Activated naive CD8-positive, alpha-beta T cell treated with anti-CD3 and anti-CD28 coated beads, Interleukin-2, amount 50 U/mL, for 24 hours (primary cell): ENCODE measurements at regions not wholly inside any gene's neighbourhood (a gene's known extent, or its start where the extent isn't known, plus 50 kb on each side); places are given as distances from the start of the nearest gene placed in this dataset.

Experiments
- ATAC-seq: fragments of 150-1000 bp; cut with Tn5 transposase; one replicate; pipeline ENCODE4 v1.10.0; 2021
- DNase-seq: peaks from one replicate; pipeline ENCODE4 v3.0.0; 2021
- H3K27ac Mint-ChIP-seq: one replicate; pipeline ENCODE4 v1.8.0; 2021; ENCODE audit warnings: mild to moderate bottlenecking, mixed read lengths
- H3K27me3 Mint-ChIP-seq: one replicate; pipeline ENCODE4 v1.8.0; 2021; ENCODE audit warnings: mixed read lengths
- H3K36me3 Mint-ChIP-seq: one replicate; pipeline ENCODE4 v1.8.0; 2021; ENCODE audit warnings: low read depth, mixed read lengths
- H3K4me1 Mint-ChIP-seq: one replicate; pipeline ENCODE4 v1.8.0; 2021; ENCODE audit warnings: mixed read lengths
- H3K4me3 Mint-ChIP-seq: one replicate; pipeline ENCODE4 v1.8.0; 2021; ENCODE audit warnings: mild to moderate bottlenecking, moderate library complexity, mixed read lengths
- H3K9me3 Mint-ChIP-seq: one replicate; pipeline ENCODE4 v1.8.0; 2021; ENCODE audit warnings: mixed read lengths

DNA sequence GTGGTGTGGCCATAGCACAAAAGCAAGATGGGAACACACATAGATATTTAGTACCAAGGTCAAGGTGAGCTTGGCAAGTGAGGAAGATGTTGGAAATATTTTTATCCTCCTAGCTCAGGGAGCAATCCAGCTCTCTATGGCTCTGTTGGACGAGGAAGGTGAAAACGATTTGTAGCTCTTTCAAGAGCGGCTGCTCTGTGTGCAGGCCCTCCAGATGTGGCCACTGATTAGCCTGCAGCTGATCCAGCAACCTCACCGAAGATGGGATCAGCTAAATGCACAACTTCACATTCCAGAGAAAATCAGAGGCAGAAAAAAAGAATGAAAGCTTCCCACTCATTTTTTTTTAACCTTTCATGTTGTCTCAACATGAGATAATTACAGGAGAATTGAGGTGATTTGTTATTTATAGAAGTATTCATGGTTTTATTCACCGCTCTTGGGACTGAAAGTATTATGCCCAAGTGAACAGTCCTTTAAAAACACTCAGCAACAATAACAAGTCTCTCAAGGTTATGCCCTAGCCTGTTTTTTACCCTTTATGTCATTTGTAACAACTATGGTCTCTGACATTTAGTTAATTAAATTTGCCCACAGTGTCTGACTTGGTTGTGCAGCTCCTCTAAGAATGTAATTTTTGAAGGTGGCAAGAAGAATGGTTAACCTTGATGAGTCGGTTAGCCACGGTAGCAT lies 213.6 kb upstream of the ADARB2 start:
- peaks cover 16% of the 10 kb centered on the region for H3K4me1 Mint-ChIP-seq
- no peaks in the 10 kb centered on the region for H3K27me3 Mint-ChIP-seq
- no peak for DNase-seq
- H3K27ac Mint-ChIP-seq: no peak overlapping the region
- no peak overlapping the region for H3K4me3 Mint-ChIP-seq
- no peaks in the 10 kb centered on the region for H3K9me3 Mint-ChIP-seq
- no peaks in the 10 kb centered on the region for H3K36me3 Mint-ChIP-seq
- peak; percentile 20 for ATAC-seq

GRCh38 chr10:1947464-1948003 lies 210.2 kb upstream of the ADARB2 start:
- H3K4me3 Mint-ChIP-seq: no peak overlapping the region
- DNase-seq (no peak), ATAC-seq (peak; percentile 49)
- H3K36me3 Mint-ChIP-seq: no peaks in the 10 kb centered on the region
- peaks cover 35% of the 10 kb centered on the region for H3K4me1 Mint-ChIP-seq
- H3K9me3 Mint-ChIP-seq: peaks cover 7% of the 10 kb centered on the region
- H3K27me3 Mint-ChIP-seq: no peaks in the 10 kb centered on the region
- H3K27ac Mint-ChIP-seq: no peak overlapping the region

DNA sequence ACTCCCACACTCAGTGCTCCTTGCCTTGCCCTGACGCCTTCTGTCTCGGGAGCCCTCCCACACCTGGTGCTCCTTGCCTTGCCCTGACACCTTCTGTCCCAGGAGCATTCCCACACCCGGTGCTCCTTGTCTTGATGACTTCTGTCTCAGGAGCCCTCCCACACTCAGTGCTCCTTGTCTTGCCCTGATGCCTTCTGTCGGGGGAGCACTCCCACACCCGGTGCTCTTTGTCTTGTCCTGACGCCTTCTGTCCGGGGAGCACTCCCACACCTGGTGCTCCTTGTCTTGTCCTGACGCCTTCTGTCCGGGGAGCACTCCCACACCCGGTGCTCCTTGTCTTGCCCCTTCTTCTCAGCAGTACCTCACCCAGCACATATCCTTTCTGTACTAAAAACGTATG lies 207.2 kb upstream of the ADARB2 start:
- H3K4me3 Mint-ChIP-seq: no peak overlapping the region
- H3K36me3 Mint-ChIP-seq: peaks cover 2% of the 10 kb centered on the region
- no peak for ATAC-seq
- H3K27ac Mint-ChIP-seq: peak overlapping the region; percentile 48
- peaks cover 55% of the 10 kb centered on the region for H3K4me1 Mint-ChIP-seq
- DNase-seq: no peak
- H3K27me3 Mint-ChIP-seq: no peaks in the 10 kb centered on the region
- H3K9me3 Mint-ChIP-seq: peaks cover 15% of the 10 kb centered on the region

DNA sequence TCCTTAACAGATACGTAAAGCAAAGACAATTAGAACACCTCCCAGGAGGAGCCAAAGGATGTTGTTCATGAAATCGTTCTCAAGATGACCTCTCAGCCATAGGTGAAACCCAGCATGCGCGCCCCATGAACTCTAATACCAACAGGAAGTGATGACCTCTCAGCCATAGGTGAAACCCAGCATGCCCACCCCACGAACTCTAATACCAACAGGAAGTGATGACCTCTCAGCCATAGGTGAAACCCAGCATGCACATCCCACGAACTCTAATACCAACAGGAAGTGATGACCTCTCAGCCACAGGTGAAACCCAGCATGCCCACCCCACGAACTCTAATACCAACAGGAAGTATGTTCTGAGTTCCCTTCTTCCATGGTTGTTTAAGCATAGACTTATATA lies 205.2 kb upstream of the ADARB2 start:
- Mint-ChIP-seq H3K9me3 (peaks cover 17% of the 10 kb centered on the region), H3K27me3 (no peaks in the 10 kb centered on the region), H3K4me1 (peaks cover 63% of the 10 kb centered on the region), H3K36me3 (peaks cover 10% of the 10 kb centered on the region), H3K27ac (no peak overlapping the region), H3K4me3 (no peak overlapping the region)
- DNase-seq: no peak
- ATAC-seq: no peak

DNA sequence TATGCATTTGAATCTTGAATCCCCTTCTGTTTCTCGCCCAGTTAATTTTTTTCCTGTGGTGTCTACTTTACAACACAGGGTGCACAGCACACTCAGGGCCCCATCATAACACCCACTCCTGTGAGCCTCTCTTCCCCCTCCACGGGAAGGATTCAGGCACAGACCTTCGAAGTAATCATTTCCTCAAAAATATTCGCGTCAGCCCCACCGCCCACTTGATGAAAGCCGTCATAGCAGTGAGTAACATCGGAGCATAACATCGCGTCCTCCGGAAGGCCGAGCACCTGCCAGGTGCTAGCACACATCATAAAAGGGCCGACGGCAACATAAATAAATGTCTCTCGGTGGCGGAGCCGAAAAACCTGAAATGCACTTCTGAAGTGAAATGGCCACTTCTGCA lies 201.7 kb upstream of the ADARB2 start:
- Mint-ChIP-seq H3K27ac (peak overlapping the region; percentile 94), H3K4me1 (peaks cover 54% of the 10 kb centered on the region), H3K27me3 (no peaks in the 10 kb centered on the region), H3K9me3 (peaks cover 10% of the 10 kb centered on the region), H3K4me3 (peak overlapping the region; percentile 72), H3K36me3 (peaks cover 12% of the 10 kb centered on the region)
- peak; percentile 94 for ATAC-seq
- peak; percentile 75 for DNase-seq

GRCh38 chr10:1938317-1938716 lies 201.0 kb upstream of the ADARB2 start:
- H3K4me3 Mint-ChIP-seq: peak overlapping the region; percentile 72
- no peaks in the 10 kb centered on the region for H3K27me3 Mint-ChIP-seq
- H3K4me1 Mint-ChIP-seq: peaks cover 53% of the 10 kb centered on the region
- peak; percentile 58 for DNase-seq
- ATAC-seq: peak; percentile 37
- H3K9me3 Mint-ChIP-seq: peaks cover 10% of the 10 kb centered on the region
- peak overlapping the region; percentile 94 for H3K27ac Mint-ChIP-seq
- H3K36me3 Mint-ChIP-seq: peaks cover 12% of the 10 kb centered on the region

DNA sequence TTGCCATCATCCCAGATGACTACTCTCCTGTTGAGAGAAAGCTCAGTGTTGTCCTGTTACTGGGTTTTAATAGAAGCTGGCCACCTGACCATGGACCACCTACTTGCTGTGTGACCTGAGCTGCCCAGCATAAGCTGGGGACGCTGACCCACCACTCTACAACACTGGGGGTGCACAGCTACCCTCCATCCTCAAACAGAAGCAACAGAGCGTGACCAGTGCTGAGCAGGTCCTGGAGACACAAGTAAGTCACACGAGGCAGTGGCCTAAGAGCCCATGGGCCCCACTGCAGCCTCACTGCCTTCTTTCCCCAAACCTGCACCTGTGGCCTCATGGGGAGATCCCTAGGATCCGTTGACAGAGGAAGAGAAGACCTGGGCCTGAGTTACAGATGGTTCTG lies 198.6 kb upstream of the ADARB2 start:
- no peak for DNase-seq
- Mint-ChIP-seq H3K4me1 (peaks cover 52% of the 10 kb centered on the region), H3K27ac (no peak overlapping the region), H3K36me3 (peaks cover 12% of the 10 kb centered on the region), H3K4me3 (no peak overlapping the region), H3K27me3 (no peaks in the 10 kb centered on the region), H3K9me3 (peaks cover 10% of the 10 kb centered on the region)
- ATAC-seq: no peak

DNA sequence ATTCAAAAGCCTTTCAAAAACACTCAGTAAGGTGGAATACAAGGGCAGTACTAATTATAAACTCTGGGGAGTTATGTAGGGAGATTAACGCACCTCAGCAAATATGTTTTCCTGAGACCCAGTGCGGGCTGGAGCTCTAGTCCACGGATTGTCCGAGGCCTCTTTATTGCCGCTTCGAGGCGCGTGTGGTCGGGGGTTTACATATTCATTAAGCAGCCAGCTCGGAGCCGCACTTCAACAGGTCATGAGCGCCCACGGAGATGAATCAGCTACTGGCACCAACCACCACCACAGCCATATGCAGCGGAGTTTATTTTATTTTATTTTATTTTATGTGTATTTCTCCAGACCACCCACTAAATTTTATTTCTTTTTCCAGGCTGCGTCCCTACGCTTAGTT lies 195.9 kb upstream of the ADARB2 start:
- H3K4me3 Mint-ChIP-seq: peak overlapping the region; percentile 15
- ATAC-seq (no peak), DNase-seq (no peak)
- no peaks in the 10 kb centered on the region for H3K9me3 Mint-ChIP-seq
- H3K27me3 Mint-ChIP-seq: no peaks in the 10 kb centered on the region
- peaks cover 25% of the 10 kb centered on the region for H3K4me1 Mint-ChIP-seq
- H3K36me3 Mint-ChIP-seq: peaks cover 5% of the 10 kb centered on the region
- H3K27ac Mint-ChIP-seq: no peak overlapping the region

- no peak for DNase-seq
- H3K4me1 Mint-ChIP-seq: peaks cover 22% of the 10 kb centered on the region
- H3K4me3 Mint-ChIP-seq: peak overlapping the region; percentile 15
- ATAC-seq: peak; percentile 40
- no peaks in the 10 kb centered on the region for H3K9me3 Mint-ChIP-seq
- H3K27me3 Mint-ChIP-seq: no peaks in the 10 kb centered on the region
- H3K27ac Mint-ChIP-seq: no peak overlapping the region
- H3K36me3 Mint-ChIP-seq: peaks cover 4% of the 10 kb centered on the region
Measured at GRCh38 chr10:1932692-1933094, 195.4 kb upstream of the ADARB2 start.

- H3K4me1 Mint-ChIP-seq: peaks cover 16% of the 10 kb centered on the region
- DNase-seq (no peak), ATAC-seq (no peak)
- H3K9me3 Mint-ChIP-seq: no peaks in the 10 kb centered on the region
- H3K27ac Mint-ChIP-seq: no peak overlapping the region
- no peak overlapping the region for H3K4me3 Mint-ChIP-seq
- H3K36me3 Mint-ChIP-seq: no peaks in the 10 kb centered on the region
- no peaks in the 10 kb centered on the region for H3K27me3 Mint-ChIP-seq
Measured at GRCh38 chr10:1928606-1929005, 191.3 kb upstream of the ADARB2 start.

DNA sequence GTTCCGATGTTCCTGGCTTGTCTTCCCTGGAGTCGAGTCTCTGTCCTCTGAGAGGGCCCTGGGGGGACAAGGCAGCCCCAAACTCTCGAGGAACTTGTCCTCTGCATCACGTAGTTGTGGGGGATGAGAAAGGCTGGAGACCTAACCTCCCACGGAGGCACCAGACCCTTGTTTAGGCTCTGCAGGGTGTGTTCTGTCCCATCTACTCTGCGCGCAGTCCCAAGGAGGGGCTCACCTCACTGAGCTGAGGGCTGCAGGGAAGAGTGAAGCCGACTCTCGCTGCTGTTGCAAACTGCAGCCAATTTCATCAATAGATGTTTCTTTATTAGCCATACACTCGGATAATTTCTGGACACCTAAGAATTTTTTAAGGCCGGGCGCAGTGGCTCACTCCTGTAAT lies 186.7 kb upstream of the ADARB2 start:
- H3K4me3 Mint-ChIP-seq: no peak overlapping the region
- no peak overlapping the region for H3K27ac Mint-ChIP-seq
- H3K27me3 Mint-ChIP-seq: no peaks in the 10 kb centered on the region
- DNase-seq (no peak), ATAC-seq (no peak)
- H3K9me3 Mint-ChIP-seq: no peaks in the 10 kb centered on the region
- peaks cover 25% of the 10 kb centered on the region for H3K4me1 Mint-ChIP-seq
- no peaks in the 10 kb centered on the region for H3K36me3 Mint-ChIP-seq

- DNase-seq: no peak
- Mint-ChIP-seq H3K4me1 (peaks cover 25% of the 10 kb centered on the region), H3K36me3 (no peaks in the 10 kb centered on the region), H3K4me3 (no peak overlapping the region), H3K9me3 (peaks cover 2% of the 10 kb centered on the region), H3K27ac (no peak overlapping the region), H3K27me3 (no peaks in the 10 kb centered on the region)
- no peak for ATAC-seq
Measured at GRCh38 chr10:1923586-1923985, 186.3 kb upstream of the ADARB2 start.

DNA sequence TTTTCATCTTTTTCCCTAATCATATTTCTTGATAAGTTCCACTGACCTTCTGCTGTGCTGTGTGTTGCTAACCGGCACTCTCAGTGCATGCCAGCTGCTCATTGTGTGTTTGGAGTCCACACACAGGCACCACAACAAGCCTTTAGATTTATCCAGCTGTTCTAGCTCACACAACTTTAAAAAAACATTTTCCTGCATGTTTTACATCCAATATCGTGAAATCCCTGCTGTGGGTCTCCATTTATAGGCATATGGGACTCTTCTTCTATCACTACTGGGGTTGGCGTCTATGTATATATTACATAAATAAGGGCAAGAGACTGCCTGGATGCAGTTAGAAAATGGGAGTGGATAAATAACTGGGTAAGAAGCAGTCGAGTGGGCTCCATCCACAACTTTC lies 183.6 kb upstream of the ADARB2 start:
- Mint-ChIP-seq H3K36me3 (no peaks in the 10 kb centered on the region), H3K4me1 (peaks cover 25% of the 10 kb centered on the region), H3K9me3 (peaks cover 12% of the 10 kb centered on the region), H3K27me3 (no peaks in the 10 kb centered on the region), H3K27ac (no peak overlapping the region), H3K4me3 (no peak overlapping the region)
- ATAC-seq: no peak
- no peak for DNase-seq

- H3K36me3 Mint-ChIP-seq: no peaks in the 10 kb centered on the region
- no peaks in the 10 kb centered on the region for H3K27me3 Mint-ChIP-seq
- H3K9me3 Mint-ChIP-seq: peaks cover 12% of the 10 kb centered on the region
- DNase-seq (no peak), ATAC-seq (peak; percentile 72)
- no peak overlapping the region for H3K27ac Mint-ChIP-seq
- peaks cover 25% of the 10 kb centered on the region for H3K4me1 Mint-ChIP-seq
- H3K4me3 Mint-ChIP-seq: no peak overlapping the region
Measured at GRCh38 chr10:1920127-1920526, 182.8 kb upstream of the ADARB2 start.

GRCh38 chr10:1911771-1912170 lies 174.4 kb upstream of the ADARB2 start:
- Mint-ChIP-seq H3K4me1 (no peaks in the 10 kb centered on the region), H3K4me3 (no peak overlapping the region), H3K27ac (no peak overlapping the region), H3K36me3 (no peaks in the 10 kb centered on the region), H3K27me3 (no peaks in the 10 kb centered on the region), H3K9me3 (no peaks in the 10 kb centered on the region)
- no peak for DNase-seq
- ATAC-seq: no peak

DNA sequence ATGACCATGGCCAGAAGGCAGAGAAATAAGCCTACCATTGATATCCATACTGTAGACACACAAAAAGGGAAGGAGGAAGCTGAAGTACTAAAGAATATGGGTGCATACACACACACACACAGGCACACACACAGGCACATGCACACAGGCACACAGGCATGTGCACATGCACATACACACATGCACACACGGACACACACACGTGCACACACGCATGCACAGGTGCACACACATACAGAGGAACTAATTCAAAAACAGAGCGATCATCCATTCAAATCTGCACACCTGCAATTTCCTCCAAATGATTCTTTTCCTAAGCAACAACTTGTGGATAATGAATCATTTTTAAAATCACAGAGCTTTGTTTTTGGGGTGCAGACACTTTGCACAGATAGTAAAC lies 166.7 kb upstream of the ADARB2 start:
- no peaks in the 10 kb centered on the region for H3K36me3 Mint-ChIP-seq
- DNase-seq (no peak), ATAC-seq (no peak)
- no peaks in the 10 kb centered on the region for H3K27me3 Mint-ChIP-seq
- no peak overlapping the region for H3K4me3 Mint-ChIP-seq
- peaks cover 5% of the 10 kb centered on the region for H3K9me3 Mint-ChIP-seq
- H3K4me1 Mint-ChIP-seq: no peaks in the 10 kb centered on the region
- no peak overlapping the region for H3K27ac Mint-ChIP-seq
